Gastrocnemius medialis (tissue), 4 donors: ENCODE measurements at regions not wholly inside any gene's neighbourhood (a gene's known extent, or its start where the extent isn't known, plus 50 kb on each side); places are given as distances from the start of the nearest gene placed in this dataset.

ENCODE experiments used
- ATAC-seq, 2 donors: fragments of 150-250 bp; one replicate each; pipeline ENCODE4 v1.9.1; 2016
- DNase-seq, 2 donors: peaks; one replicate each; pipeline ENCODE4 v3.0.0-alpha.2; 2019
- H3K27ac ChIP-seq, 4 donors: fragments of 200-600 bp; sonication (generic); 1 replicate in 1 of 4; 2 replicates in 3 of 4; pipeline ENCODE4 v1.5.1; 2016 to 2018; ENCODE audit warnings: mild to moderate bottlenecking in 2 of 4, moderate library complexity in 1 of 4
- H3K27me3 ChIP-seq, 3 donors: fragments of 200-600 bp; sonication (generic) in 2 of 3; 1 replicate in 1 of 3; 2 replicates in 2 of 3; pipeline versions ENCODE4 v1.5.1 to v1.6.0; 2016 to 2019; ENCODE audit warnings: mild to moderate bottlenecking in 1 of 3, moderate library complexity in 1 of 3
- H3K36me3 ChIP-seq, 2 donors: fragments of 200-600 bp; sonication (generic) in 1 of 2; one replicate each; pipeline ENCODE4 v1.5.1; 2017 to 2018
- H3K4me1 ChIP-seq, 2 donors: fragments of 200-600 bp; sonication (generic) in 1 of 2; one replicate each; pipeline ENCODE4 v1.5.1; 2016 to 2017; ENCODE audit warnings: mild to moderate bottlenecking in 2 of 2
- H3K4me3 ChIP-seq, 4 donors: fragments of 200-600 bp; sonication (generic) in 3 of 4; 1 replicate in 1 of 4; 2 replicates in 3 of 4; pipeline ENCODE4 v1.5.1; 2016 to 2019; ENCODE audit warnings: mild to moderate bottlenecking in 2 of 4
- H3K9me3 ChIP-seq, 3 donors: fragments of 200-600 bp; sonication (generic) in 2 of 3; 1 replicate in 1 of 3; 2 replicates in 2 of 3; pipeline ENCODE4 v1.5.1; 2016 to 2019
- POLR2A ChIP-seq, 2 donors: fragments of 450-650 bp; IDR thresholded peaks; one replicate each; pipeline ENCODE4 v1.6.1; 2017; ENCODE audit warnings: antibody characterized with exemption in 2 of 2, mild to moderate bottlenecking in 2 of 2, moderate library complexity in 2 of 2
- in situ Hi-C, 4 donors: fragments of 200-750 bp; cut with MboI; loops; one replicate each; pipeline versions ENCODE4 v1.15.0 to v1.8.0; 2017; ENCODE audit warnings: low sequenced_read_pairs in 4 of 4
- intact Hi-C: fragments of 100-400 bp; cut with DNase I; formaldehyde crosslinking; loops from one replicate; pipeline ENCODE4 v1.15.1; 2023; ENCODE audit warnings: low total_unique reads
- TF ChIP-seq, protein P1 (sequence below), 5 experiments: fragments of 450-650 bp in 3 of 5; fragments of 200-600 bp in 2 of 5; sonication (generic) in 2 of 5; IDR thresholded peaks in 4 of 5; conservative IDR thresholded peaks in 1 of 5; 1 replicate in 4 of 5; 2 replicates in 1 of 5; pipeline ENCODE4 v1.5.1; 2016 to 2019; ENCODE audit warnings: antibody characterized with exemption in 5 of 5, mild to moderate bottlenecking in 3 of 5, moderate library complexity in 3 of 5

DNA sequence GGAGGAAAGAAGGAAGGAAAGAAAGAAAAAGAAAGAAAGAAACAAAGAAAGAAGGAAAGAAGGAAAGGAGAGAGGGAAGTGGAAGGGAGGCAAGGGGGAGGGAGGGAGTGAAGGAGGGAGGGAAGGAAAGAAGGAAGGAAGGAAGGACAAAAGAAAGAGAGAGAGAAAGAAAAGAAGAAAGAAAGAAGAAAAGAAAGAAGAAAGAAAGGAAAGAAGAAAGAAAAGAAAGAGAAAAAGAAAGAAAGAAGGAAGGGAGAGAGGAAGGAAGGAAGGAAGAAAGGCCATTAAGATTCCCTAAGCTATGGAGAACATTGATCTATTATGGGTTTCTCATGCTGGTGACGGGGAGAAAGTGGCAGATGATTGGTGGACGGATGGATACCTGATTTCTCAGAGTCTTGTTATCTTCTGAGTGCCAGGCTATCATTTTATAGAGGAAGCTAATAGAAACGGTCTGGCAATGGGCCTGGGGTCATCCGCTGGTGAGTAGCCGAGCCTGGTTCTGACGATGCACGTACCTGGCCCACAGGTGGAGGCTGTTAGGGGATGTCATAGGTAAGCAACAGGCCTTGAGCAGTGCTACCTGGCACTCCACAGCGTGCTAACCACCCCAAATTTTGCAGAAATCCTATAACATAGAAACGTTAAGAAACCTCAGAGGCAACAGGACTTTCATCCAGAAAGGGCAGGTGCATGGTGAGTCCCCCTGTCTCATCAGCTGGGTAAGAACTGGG is 142.9 kb downstream of the SHOX start:
- intact Hi-C loops (no loop called here), in situ Hi-C loops (no loop called here)
- ATAC-seq = no peak

DNA sequence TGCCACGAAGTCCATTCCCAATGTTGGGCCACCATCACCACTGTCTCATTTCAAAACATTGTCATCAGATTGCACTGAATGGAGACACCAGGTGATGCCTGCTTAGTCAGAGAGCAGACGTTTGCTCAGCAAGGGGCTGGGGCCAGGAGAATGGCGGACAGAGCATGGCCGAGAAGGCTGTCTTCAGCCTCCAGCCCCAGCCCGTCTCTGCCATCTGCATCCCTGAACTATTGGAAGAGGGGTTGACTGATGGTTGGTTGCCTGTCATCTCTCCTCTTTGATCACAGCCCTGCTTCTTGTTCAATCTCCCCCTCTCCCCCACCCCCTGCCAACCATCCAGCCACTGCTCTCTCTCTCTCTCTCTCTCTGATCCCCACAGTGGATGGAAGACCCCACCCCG is 140.9 kb downstream of the SHOX start:
- ATAC-seq (no peak), DNase-seq (no peak)
- Histone ChIP-seq H3K27ac (no peak overlapping the region), H3K4me3 (no peak overlapping the region), H3K27me3 (no peaks in the 10 kb centered on the region), H3K4me1 (no peaks in the 10 kb centered on the region), H3K9me3 (no peaks in the 10 kb centered on the region), H3K36me3 (no peaks in the 10 kb centered on the region)
- TF ChIP-seq, protein P1, sequence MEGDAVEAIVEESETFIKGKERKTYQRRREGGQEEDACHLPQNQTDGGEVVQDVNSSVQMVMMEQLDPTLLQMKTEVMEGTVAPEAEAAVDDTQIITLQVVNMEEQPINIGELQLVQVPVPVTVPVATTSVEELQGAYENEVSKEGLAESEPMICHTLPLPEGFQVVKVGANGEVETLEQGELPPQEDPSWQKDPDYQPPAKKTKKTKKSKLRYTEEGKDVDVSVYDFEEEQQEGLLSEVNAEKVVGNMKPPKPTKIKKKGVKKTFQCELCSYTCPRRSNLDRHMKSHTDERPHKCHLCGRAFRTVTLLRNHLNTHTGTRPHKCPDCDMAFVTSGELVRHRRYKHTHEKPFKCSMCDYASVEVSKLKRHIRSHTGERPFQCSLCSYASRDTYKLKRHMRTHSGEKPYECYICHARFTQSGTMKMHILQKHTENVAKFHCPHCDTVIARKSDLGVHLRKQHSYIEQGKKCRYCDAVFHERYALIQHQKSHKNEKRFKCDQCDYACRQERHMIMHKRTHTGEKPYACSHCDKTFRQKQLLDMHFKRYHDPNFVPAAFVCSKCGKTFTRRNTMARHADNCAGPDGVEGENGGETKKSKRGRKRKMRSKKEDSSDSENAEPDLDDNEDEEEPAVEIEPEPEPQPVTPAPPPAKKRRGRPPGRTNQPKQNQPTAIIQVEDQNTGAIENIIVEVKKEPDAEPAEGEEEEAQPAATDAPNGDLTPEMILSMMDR (IDR thresholded peaks at IDR 0.05 in 4 of 5, conservative IDR thresholded peaks at IDR 0.05 in 1 of 5) = no peak
- TF ChIP-seq POLR2A (IDR thresholded peaks at IDR 0.05) = no peak
- intact Hi-C loops = no loop called here
- in situ Hi-C loops = no loop called here

More for the DNA sequence above, 142.9 kb downstream of the SHOX start:
- Histone ChIP-seq H3K9me3 (no peaks in the 10 kb centered on the region), H3K27ac (no peak overlapping the region), H3K4me3 (no peak overlapping the region), H3K27me3 (no peaks in the 10 kb centered on the region), H3K4me1 (no peaks in the 10 kb centered on the region), H3K36me3 (no peaks in the 10 kb centered on the region)
- no peak for DNase-seq
- TF ChIP-seq, protein P1 (IDR thresholded peaks at IDR 0.05 in 4 of 5, conservative IDR thresholded peaks at IDR 0.05 in 1 of 5) = no peak
- TF ChIP-seq POLR2A (IDR thresholded peaks at IDR 0.05) = no peak

DNA sequence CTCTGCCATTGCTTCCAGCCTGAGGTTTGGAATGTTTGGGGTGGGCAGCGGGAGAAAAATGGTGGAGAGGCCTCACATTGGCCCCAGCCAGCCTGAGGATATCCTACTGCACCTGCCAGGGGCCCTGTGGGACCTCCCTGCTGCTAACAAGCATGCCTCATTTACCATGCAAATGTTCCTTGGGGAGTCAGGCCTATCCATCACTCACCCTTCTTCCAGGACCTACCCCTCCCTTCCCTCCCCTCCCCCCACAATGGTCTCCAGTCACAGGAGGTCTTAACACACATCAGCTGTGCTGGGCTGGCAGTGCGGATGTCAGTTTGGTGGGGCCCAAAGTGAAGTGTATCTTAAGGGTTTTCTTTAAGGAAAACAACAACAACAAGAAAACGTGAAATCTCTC is 139.2 kb downstream of the SHOX start:
- ATAC-seq (no peak), DNase-seq (no peak)
- Histone ChIP-seq H3K27ac (no peak overlapping the region), H3K27me3 (no peaks in the 10 kb centered on the region), H3K36me3 (no peaks in the 10 kb centered on the region), H3K4me1 (no peaks in the 10 kb centered on the region), H3K4me3 (no peak overlapping the region), H3K9me3 (no peaks in the 10 kb centered on the region)
- no peak for TF ChIP-seq POLR2A (IDR thresholded peaks at IDR 0.05)
- TF ChIP-seq, protein P1 (IDR thresholded peaks at IDR 0.05 in 4 of 5, conservative IDR thresholded peaks at IDR 0.05 in 1 of 5) = no peak
- in situ Hi-C loops (no loop called here), intact Hi-C loops (no loop called here)

DNA sequence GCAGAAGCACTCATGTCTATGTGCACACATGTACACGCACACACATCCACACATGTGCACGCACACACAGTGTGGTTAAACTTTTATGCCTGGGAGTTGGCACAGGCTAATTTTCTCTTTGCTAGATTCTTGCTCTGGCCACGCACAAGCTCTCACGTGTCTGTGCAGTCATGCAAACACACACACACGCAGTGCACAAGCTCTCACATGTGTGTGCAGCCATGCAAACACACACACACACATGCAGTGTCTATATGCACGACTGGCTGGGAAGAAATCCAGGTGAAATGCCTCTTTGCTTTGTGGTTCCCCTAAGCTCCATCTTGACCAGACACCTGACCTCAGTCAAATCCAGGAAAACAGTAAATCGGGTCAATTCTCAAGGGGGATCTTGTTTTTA is 138.0 kb downstream of the SHOX start:
- no peak for ATAC-seq
- in situ Hi-C loops = no loop called here
- Histone ChIP-seq H3K36me3 (no peaks in the 10 kb centered on the region), H3K4me1 (no peaks in the 10 kb centered on the region), H3K27me3 (no peaks in the 10 kb centered on the region), H3K4me3 (no peak overlapping the region), H3K27ac (no peak overlapping the region), H3K9me3 (no peaks in the 10 kb centered on the region)
- intact Hi-C loops = no loop called here
- no peak for DNase-seq
- TF ChIP-seq, protein P1 (IDR thresholded peaks at IDR 0.05 in 4 of 5, conservative IDR thresholded peaks at IDR 0.05 in 1 of 5) = no peak
- TF ChIP-seq POLR2A (IDR thresholded peaks at IDR 0.05) = no peak

DNA sequence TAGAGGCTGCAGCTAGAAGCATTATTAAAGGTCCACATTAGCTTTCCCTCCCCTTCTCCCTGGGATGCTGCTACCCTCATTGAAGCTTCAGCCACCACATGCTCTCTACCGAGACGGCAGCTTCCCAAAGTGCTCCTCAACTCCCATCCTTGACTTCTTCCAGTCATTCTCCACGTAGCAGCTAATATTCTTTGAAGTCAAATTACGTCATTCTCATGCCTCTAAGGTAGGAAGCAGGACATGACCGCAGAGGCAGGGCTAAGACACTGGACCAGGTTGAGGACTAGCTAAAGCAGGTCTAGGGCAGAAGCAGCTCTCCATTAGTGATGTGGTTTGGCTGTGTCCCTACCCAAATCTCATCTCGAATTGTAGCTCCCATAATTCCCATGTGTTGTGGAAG is 128.3 kb downstream of the SHOX start:
- no peaks in the 10 kb centered on the region for H3K27me3 ChIP-seq
- DNase-seq (no peak), ATAC-seq (no peak)
- no peak overlapping the region for H3K4me3 ChIP-seq
- no peaks in the 10 kb centered on the region for H3K4me1 ChIP-seq
- in situ Hi-C loops (no loop called here), intact Hi-C loops (no loop called here)
- H3K27ac ChIP-seq = no peak overlapping the region
- no peaks in the 10 kb centered on the region for H3K9me3 ChIP-seq
- H3K36me3 ChIP-seq = no peaks in the 10 kb centered on the region
- TF ChIP-seq POLR2A (IDR thresholded peaks at IDR 0.05) = no peak
- TF ChIP-seq, protein P1 (IDR thresholded peaks at IDR 0.05 in 4 of 5, conservative IDR thresholded peaks at IDR 0.05 in 1 of 5) = no peak
